GM23338 (cell line): ENCODE measurements at regions not wholly inside any gene's neighbourhood (a gene's known extent, or its start where the extent isn't known, plus 50 kb on each side); places are given as distances from the start of the nearest gene placed in this dataset.

Source experiments
- CREB1 ChIP-seq: fragments of 250-450 bp; sonication (Bioruptor Pico); IDR thresholded peaks from 2 replicates; pipeline ENCODE4 v1.5.0; 2020; ENCODE audit warnings: low read depth, mild to moderate bottlenecking, moderate library complexity
- CTCF ChIP-seq, 2 experiments: fragments of 200-600 bp in 1 of 2; sonication (generic) in 1 of 2; conservative IDR thresholded peaks; 2 replicates each; pipeline versions ENCODE4 v1.5.1 to v1.6.1; 2016 to 2017; ENCODE audit warnings: antibody characterized with exemption in 2 of 2, low read depth in 2 of 2, mild to moderate bottlenecking in 2 of 2, moderate library complexity in 1 of 2
- ETS1 ChIP-seq: IDR thresholded peaks from 2 replicates; pipeline ENCODE4 v1.6.1; 2016; ENCODE audit warnings: antibody characterized with exemption
- EZH2 ChIP-seq: fragments of 200-600 bp; sonication (generic); IDR thresholded peaks from one replicate; pipeline ENCODE4 v1.8.0; 2017; ENCODE audit warnings: antibody characterized with exemption, mild to moderate bottlenecking, low read depth; ENCODE audit not compliant: unreplicated experiment
- EZH2phosphoT487 ChIP-seq: fragments of 200-600 bp; sonication (generic); IDR thresholded peaks from one replicate; pipeline ENCODE4 v1.8.1; 2018; ENCODE audit warnings: antibody characterized with exemption; ENCODE audit not compliant: unreplicated experiment
- JUNB ChIP-seq: IDR thresholded peaks from one replicate; pipeline ENCODE4 v1.6.1; 2016; ENCODE audit warnings: antibody characterized with exemption; ENCODE audit not compliant: unreplicated experiment
- NANOG ChIP-seq: IDR thresholded peaks from 2 replicates; pipeline ENCODE4 v1.6.1; 2016; ENCODE audit warnings: antibody characterized with exemption, borderline replicate concordance
- POLR2AphosphoS5 ChIP-seq: IDR thresholded peaks from 2 replicates; pipeline ENCODE4 v1.6.1; 2016; ENCODE audit warnings: antibody characterized with exemption, low read depth
- REST ChIP-seq: IDR thresholded peaks from one replicate; pipeline ENCODE4 v1.6.1; 2018; ENCODE audit warnings: antibody characterized with exemption; ENCODE audit not compliant: unreplicated experiment
- ZNF114 ChIP-seq: fragments of 250-450 bp; sonication (Bioruptor Pico); IDR thresholded peaks from 2 replicates; pipeline ENCODE4 v1.5.0; 2020; ENCODE audit warnings: mild to moderate bottlenecking, moderate library complexity
- ZNF331 ChIP-seq: fragments of 250-450 bp; sonication (Bioruptor Pico); IDR thresholded peaks from 2 replicates; pipeline ENCODE4 v1.5.0; 2020; ENCODE audit warnings: low read depth, mild to moderate bottlenecking, moderate library complexity

GRCh38 chr7:83289419-83289993 lies 126.8 kb upstream of the PCLO start:
- TF ChIP-seq POLR2AphosphoS5 (no peak), EZH2 (no peak), CTCF (conservative IDR thresholded peaks at IDR 0.05; ENCODE audit: low read depth in 2 of 2) (no peak), ETS1 (no peak), JUNB (no peak), EZH2phosphoT487 (no peak), ZNF114 (CRISPR knock-in tag) (no peak), REST (no peak), ZNF331 (no peak), CREB1 (CRISPR knock-in tag) (no peak), NANOG (no peak)
